Stimulated activated CD4-positive, alpha-beta T cell treated with anti-CD3 and anti-CD28 coated beads, Interleukin-1b, Interleukin-23, amount 100 ng/mL, for 4 hours (primary cell): ENCODE measurements at regions not wholly inside any gene's neighbourhood (a gene's known extent, or its start where the extent isn't known, plus 50 kb on each side); places are given as distances from the start of the nearest gene placed in this dataset.

Experiments used
- DNase-seq, 2 donors: peaks; one replicate each; pipeline ENCODE4 v3.0.0-alpha.2; 2020; ENCODE audit warnings: low read depth in 2 of 2

- no peak for DNase-seq
Observed at GRCh38 chr4:129167640-129168260, 71.8 kb downstream of the C4orf33 start.

DNA sequence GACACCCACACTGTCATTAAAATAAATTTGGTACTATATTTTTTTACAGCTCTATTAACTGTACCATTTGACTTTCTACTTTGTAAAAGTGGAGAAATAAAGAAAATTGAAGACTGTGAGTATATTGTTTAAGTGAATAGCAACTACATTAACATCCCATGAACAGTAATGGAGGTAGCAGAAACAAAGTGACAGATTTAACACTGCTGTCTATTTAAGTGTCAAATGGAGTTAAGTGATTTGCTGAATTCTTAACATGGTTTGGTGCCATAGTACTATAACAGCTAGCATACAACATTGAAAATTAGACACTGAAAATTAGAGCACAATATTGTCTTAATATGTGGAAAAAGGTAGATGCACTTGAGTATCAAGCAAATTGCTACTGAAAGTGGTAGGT lies 76.2 kb downstream of the C4orf33 start:
- DNase-seq, result no peak

- no peak for DNase-seq
Observed at GRCh38 chr4:129176864-129177263, 80.9 kb downstream of the C4orf33 start.

GRCh38 chr4:129179276-129179675 lies 83.3 kb downstream of the C4orf33 start:
- no peak for DNase-seq

DNA sequence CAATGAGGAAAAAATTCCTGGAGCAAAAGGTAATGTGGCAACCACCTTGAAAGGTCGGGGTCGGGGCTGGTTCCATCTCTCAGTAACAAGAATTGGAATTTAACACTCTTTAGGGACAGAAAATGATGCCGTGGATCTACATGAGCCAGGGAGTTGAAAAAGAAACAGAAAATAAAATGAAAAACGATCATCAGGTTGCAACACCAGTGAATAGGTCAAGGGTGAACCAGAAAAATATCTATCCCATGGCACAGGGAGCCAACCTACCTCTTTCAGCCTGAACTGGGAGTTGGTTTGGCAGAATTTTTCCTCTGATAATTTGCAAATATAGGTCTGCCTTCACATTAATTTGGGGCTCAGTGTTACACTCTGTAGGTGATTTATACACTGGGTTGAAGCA lies 93.7 kb downstream of the C4orf33 start:
- DNase-seq, result no peak

DNA sequence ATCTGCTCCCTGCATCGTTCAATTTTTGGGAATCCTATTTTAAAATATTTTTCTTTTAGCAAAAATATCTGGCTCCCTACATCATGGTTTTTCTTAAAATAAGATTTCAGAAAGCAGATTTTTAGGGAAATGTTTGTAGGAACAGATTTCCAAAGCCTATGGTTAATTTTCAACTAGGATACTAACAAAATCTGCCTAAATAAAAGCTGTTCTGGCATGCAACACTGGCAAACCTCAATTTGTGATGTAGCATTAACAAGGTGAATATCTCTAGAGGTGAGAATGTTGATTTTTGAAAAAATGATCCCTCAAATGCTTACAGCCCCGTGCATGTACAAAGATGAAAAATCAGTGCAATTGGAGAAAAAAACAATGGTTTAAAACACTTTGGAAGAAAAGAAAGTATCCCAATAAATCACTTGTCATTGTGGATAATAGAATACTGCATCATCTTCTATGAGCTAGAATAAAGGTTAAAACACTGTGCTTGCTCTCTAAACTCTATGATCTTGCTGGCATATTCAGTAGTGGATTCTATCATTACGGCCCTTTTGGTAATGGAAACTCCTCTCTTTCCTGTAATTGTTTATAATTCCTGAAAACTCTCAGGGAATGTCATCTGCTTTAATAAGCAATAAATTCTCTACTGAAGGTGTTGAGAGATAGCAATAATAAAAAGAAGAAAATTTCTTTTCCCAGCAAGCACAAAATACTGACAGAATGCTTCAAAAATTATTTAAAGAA lies 97.6 kb downstream of the C4orf33 start:
- no peak for DNase-seq

GRCh38 chr4:129208481-129208880 lies 112.5 kb downstream of the C4orf33 start:
- DNase-seq, result no peak

DNA sequence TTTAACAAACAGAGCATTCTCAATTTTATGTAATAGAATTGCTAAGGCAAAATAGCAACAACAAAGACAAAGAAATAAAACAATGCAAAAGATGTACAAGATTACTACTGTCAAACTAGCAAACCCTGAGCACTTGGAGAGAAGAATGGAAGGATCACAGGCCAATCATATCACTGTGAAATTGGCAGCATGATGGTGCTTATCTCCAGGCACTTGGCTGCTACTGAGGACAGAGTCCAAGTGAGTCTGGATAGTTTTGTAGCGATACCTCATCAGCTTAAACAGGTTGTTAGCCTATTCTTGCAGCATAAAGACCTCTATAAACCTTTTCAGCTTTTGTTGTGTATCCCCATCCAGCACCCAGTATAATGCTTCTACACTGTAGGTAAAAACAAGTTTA lies 117.7 kb downstream of the C4orf33 start:
- DNase-seq, result no peak

- DNase-seq, result no peak
Observed at GRCh38 chr4:129218360-129218759, 122.4 kb downstream of the C4orf33 start.

DNA sequence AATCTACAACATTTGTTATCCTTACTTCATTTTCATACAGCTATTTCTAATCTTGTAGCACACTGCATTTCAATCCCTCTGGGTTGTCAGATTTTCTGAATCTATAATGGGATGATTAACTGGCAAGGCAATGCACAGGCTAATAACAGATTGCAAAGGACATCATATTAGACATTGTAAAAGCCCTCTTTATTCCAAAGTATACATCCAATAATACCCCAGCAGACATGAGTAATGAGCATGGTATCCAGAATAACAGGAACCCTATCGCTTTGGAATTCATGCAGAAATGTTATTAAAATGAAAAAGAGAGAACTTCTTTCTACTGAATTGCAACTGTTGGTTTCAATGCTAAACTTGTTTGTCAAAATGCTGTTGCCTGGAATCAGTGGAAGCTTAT lies 122.9 kb downstream of the C4orf33 start:
- DNase-seq, result no peak

DNA sequence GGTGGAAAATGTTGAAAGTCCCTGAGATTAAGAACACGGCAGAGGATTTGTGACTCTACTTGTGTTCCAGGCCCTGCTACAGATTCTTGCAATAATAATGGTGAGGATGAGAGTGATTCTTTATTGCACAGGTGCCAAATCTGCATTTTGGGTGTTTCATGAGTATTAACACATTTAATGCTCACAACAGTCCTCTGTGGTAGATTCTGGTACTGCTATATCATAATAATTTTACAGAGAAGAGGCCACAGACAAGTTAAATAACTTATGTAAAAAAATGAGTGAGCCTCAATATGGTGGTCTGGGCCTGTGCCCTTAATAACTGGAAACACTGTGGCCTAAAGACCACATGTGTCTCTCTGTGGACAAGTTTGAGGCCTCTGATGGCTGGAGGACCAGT lies 124.3 kb downstream of the C4orf33 start:
- DNase-seq, result no peak

- DNase-seq, result no peak
Observed at GRCh38 chr4:129223945-129224344, 128.0 kb downstream of the C4orf33 start.

DNA sequence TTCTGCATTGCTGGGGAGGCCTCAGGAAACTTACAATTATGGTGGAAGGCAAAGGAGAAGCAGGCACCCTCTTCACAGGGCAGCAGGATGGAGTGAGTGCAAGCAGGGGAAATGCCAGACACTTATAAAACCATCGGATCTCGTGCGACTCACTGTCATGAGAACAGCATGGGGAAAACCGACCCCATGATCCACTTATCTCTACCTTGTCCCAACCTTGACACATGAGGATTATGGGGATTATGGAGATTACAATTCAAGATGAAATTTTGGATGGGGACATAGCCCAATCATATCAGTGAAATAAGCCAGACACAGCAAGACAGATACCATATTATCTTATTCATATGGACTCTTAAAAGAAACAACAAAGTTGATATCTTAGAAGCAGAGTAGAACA lies 134.9 kb downstream of the C4orf33 start:
- DNase-seq, result no peak

GRCh38 chr4:129231945-129232588 lies 136.1 kb downstream of the C4orf33 start:
- DNase-seq, result no peak

GRCh38 chr4:129232589-129233337 lies 136.8 kb downstream of the C4orf33 start:
- DNase-seq, result no peak

GRCh38 chr4:129233691-129234090 lies 137.7 kb downstream of the C4orf33 start:
- no peak for DNase-seq

DNA sequence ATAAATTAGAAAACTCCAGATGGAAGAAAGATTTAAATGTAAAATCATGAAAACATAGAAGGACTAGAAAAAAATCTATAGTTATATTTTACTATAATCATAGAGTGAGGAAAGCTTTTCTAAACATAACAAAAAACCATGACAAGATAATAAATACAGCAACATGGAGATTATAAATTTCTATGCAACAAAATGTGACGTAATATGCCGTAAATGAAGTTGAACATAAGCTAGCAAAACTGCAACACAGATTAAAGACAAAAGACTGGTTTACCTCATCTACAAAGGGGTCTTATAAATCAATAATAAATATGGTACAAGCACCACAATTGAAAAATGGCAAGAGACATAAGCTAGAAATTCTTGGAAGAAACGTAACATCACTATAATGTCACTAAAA lies 140.4 kb downstream of the C4orf33 start:
- DNase-seq, result no peak

GRCh38 chr4:129239088-129239487 lies 143.1 kb downstream of the C4orf33 start:
- DNase-seq, result no peak

DNA sequence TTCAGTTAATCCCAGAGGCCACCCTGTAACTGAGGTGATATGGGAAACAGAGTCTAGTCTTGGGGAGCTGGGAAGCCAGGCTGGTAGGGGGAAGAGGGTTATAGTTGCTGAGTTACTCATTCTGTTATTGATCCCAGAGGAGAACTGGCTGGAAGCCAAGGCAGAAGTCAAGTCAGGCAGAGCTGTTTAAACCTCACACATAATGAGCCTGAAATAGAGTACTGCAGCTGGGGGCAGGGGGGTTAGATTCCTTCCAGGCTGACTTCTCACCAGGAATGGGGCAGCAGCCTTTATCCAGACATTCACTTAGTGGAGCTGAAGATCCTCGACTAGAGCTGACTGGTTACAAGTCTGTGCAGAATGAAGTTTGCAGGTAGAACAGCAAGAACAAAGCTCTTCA lies 144.9 kb downstream of the C4orf33 start:
- no peak for DNase-seq

DNA sequence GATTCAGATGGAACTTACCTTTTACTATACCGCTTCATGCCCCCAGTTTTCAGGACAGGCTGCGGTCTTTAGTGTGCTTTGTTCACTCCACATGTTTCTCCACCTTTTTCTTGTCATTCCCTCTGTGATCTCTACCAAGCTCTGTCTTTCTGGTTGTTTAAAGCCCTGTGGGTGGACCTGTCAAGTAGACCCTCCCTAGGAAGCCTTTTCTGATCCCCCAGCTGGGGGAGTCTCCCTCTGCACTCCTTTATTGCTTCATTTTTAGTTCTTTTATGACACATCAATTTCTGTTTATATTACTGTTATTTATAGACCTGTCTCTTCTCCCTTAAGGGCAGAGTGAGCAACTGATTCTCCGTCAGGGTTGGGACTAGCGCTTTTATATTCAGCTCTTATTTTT lies 150.2 kb downstream of the C4orf33 start:
- no peak for DNase-seq

DNA sequence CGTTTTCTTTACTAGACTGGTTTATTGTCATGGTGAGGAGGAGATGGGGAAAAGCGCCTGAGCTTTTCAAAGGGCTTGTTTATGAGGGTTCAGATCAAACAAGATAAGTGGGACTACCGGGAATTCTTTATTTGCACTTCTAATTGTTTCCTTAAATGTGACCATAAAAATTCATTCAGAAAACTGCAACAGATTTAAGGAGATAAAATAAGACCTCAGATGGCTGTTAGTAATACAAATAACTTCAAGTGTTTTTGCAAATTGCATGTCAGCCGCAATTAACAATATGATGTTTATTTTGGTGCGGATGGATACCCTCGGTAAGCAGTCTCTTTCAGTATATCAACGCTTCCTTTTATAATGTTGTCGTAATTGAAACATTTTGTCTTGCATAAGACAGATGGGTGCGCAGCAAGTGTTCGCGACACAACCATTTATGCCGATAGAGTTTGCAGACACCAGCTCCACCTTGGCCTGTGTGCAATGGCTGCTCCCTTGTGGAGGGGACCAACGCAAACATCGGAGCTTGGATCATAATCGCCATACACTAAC lies 151.0 kb downstream of the C4orf33 start:
- no peak for DNase-seq

- DNase-seq, result no peak
Observed at GRCh38 chr4:129248621-129249020, 152.7 kb downstream of the C4orf33 start.
